HG03457 (cell line): ENCODE measurements at regions not wholly inside any gene's neighbourhood (a gene's known extent, or its start where the extent isn't known, plus 50 kb on each side); places are given as distances from the start of the nearest gene placed in this dataset.

ENCODE experiments used
- ATAC-seq: cut with Tn5 transposase; IDR thresholded peaks from one replicate; pipeline ENCODE4 v1.9.1; 2021; ENCODE audit warnings: moderate number of reproducible peaks; ENCODE audit not compliant: unreplicated experiment

DNA sequence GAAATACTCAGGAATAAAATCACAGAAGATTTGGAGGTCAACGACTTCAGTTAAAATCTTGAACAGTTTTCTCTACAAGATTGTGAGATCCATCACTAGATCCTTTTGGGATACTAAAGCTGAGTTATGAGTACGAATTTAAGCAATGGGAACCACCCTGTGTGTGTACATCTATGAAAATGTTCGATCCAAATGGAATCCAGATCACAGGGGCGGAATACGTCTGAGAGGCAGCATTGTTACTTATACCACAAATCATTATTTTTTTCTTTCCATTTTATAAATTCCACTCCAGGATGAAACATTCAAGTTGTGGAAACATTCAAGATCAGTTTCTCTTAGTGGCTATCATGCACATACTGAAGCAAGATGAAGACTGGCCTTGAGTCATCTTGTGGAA, 239.3 kb upstream of the PAPPA start:
- no peak for ATAC-seq

DNA sequence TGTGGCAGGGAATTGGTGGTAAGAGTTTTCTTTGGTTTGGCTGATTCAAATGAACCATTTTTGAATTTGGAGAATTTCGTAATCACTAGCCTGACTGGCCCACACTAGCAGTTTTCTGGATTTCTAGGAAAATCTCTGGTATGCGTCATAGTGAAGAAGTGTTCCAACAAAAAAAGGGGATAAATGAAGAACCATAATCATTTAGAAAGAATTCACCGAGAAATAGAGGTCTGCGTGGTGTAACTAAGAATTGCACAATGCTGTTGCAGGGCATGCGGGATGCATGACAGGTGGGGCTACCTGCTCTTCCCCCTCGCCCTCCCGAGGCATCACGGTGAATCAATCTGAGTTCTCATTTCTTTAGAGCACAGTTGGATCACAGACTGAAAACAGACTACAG, 232.3 kb upstream of the PAPPA start:
- no peak for ATAC-seq

DNA sequence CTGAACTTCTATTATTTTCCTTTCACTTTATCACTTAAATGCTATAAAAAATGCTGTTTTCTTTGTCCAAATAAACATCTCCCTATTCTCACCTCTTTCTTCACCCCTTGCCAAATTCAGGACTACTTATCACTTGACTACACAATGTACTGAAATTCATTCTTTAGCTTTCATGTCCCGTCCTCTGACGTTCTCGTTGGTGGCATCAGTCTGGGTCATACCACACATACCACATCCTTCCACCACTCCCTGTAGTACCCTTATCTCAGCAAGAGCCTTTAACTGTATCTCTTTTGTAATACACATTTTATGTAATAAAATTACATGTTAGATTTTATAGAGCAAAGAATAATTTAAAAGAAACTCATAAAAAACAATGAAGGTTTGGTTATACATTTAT, 231.1 kb upstream of the PAPPA start:
- no peak for ATAC-seq

DNA sequence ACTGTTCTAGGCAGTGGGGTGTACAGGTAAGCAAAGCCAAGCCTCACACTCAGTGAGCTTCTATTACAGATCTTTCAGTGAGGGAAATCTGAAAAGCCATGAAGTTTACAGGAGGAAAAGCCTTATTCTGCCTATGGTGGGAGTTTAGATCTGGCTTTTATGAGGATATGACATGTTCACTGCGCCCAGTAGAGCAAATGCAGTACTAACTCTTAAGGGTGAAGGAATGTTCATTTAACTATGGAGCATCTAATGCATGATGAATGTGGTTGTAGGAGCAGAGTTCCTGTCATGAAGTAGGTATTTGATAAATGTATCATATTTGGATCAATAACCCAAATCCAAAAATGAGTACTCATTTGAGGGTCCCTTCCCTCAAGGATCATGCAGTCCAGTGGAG, 230.2 kb upstream of the PAPPA start:
- no peak for ATAC-seq

DNA sequence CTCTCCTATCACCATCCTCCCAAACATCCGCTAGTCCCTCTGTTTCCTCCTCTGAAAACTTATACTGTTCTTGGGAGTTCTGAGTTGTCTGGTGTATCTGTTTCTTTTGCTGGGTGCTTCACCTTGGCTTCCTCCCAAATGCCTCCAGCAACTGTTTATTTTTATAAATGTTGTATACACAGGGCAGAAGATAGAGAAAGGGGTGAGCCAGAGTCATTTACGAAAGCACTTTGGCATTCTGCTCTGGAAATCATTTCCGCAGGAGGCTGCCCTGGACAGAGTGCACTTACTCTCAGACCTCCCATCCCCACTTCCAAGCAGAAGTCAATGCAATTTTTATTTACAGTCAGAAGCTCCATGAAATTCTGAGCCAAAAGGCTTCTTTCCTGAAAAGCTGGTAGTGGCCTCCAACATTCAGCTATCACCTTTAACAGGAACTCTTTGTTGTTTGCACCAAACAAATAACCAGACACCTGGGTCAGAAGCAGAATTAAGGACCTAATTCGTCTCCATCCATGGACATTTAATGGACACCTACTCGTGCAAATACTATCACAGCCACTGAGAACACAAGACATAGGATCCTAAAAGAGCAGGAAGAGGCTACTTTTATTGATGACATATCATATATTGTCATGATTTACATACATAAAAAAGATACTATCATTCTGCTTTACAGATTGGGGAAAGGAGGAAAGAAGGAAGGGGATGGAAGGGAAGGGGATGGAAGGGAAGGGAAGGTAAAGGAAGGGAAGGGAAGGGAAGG, 229.5 kb upstream of the PAPPA start:
- ATAC-seq: no peak

DNA sequence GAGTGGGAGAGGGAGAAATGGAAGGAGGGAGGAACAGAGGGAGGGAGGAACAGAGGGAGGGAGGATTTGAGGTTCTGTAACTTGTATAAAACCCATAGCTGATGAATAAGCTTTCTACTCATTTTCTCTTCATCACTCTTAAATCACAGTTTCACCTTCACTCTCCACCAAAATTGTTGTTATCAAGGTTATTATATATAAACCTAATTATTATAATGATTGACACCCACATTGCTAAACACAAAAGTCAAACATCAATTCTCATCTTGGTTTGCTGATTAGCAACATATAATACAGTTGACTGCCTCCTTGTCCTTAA, 229.0 kb upstream of the PAPPA start:
- ATAC-seq: no peak

DNA sequence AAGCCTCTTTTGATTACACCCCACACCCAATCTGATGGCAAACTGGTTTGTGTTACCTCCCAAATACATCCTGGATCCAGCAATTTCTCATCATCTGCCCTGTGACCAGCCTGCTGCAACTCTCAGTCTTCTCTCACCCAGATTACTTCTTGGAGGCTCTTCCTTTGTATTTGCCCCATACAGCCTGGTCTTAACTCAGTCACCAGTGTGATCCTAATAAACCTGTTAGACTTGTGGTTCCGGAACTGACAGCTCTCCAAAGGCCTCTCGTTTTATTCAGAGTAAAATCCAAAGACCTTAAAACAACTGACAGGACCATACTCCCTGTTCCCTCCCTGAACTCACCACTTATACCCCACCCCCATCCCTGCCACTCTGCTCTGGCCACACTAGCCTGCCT, 228.2 kb upstream of the PAPPA start:
- ATAC-seq: no peak

DNA sequence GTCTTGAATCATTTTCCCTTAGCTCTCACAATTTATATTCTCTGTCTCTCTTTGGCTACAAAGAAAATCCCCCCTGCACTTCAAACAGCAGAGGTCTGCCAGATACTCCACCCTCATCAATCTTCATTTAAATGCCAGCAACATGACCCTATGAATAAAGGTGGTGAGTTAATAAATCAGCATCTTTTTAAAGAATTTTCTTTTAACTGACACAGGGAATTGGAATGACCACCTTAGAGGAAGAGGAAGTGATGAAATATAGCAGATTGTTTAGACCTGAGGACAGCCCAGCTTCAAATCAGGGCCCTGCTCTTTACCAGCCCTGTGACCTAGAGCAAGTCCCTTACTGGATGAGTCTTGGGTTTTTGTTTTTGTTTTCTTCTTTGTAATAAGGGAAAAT, 223.1 kb upstream of the PAPPA start:
- no peak for ATAC-seq

DNA sequence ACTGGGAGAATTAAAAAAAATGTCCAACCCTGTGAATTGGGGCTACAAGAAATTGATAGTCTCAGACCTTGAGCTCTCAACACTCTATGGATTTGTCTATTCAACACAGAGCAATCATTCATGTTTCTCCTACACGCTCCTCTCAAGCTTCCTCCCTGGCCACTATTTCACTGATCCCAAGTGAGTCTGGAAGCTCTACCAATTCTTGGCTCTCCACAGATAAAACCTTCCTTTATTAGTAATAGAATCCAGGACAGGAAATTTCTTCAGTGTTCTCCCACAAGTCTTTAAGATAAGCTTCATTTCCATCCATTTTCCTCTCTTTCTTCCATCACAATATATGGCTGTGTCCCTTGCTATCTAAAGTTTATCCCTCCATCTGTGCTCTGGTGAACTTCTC, 215.1 kb upstream of the PAPPA start:
- no peak for ATAC-seq

DNA sequence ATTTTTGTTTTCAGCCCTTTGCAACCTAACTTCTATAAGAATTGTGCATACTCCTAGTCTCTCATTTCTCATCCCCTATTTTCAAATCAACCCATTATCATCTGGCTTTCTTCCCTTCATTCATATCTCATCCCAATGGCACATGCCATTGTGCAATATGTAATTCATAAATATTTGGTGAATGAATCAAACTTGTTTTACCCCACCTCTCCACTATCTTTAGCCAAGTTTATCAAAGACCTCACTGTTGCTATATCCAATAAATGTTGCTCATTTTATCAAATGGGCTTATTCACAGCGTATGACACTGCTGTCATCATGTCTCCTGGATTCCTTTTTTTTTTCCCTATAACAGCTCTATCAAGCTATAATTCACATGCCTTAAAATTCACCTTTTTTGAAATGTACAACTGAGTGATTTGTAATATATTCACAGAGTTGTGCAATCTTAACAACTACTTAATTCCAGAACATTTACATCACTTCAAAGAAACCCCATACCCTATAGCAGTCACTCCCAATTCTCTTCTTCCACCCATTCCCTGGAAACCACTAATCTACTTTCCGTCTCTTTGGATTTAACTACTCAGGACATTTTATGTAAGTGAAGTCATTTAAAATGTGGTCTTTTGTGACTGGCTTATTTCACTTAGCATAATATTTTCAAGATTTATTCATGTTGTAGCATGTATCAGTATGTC, 214.4 kb upstream of the PAPPA start:
- ATAC-seq: no peak

DNA sequence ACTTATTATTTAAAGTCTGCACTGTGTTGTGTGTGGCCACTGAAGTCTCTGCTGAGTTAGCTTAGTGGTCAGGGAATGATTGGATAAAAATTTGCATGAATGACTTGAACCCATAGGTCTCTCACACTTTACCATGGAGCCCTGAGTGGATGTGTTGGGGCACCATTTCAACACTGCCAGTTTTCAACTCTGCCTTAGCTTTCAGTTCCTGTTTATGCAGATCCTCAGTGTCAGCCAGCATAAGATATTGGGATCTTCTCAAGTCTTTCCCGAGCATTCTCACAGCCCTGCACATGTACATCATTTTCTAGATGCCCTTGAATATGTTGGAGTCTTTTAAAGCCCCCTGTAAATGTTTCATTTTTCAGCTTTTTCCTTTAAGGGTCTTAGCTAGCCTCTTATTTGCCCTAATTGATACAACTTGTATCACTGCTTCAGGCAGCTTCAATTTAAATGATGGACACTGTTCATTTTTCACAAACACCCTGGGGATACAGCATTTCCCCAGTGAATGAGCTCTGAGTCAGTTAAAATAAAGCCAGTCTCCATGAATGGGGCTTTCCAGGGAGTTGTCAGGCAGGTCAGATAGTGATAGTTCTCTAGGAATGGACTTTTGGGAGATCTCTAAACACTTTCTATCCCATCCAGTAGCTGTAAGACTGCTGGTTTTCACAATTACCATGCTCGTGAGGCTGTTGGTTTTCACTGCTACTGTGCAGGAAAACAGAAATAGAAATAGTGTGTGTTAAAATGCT, 211.9 kb upstream of the PAPPA start:
- no peak for ATAC-seq

DNA sequence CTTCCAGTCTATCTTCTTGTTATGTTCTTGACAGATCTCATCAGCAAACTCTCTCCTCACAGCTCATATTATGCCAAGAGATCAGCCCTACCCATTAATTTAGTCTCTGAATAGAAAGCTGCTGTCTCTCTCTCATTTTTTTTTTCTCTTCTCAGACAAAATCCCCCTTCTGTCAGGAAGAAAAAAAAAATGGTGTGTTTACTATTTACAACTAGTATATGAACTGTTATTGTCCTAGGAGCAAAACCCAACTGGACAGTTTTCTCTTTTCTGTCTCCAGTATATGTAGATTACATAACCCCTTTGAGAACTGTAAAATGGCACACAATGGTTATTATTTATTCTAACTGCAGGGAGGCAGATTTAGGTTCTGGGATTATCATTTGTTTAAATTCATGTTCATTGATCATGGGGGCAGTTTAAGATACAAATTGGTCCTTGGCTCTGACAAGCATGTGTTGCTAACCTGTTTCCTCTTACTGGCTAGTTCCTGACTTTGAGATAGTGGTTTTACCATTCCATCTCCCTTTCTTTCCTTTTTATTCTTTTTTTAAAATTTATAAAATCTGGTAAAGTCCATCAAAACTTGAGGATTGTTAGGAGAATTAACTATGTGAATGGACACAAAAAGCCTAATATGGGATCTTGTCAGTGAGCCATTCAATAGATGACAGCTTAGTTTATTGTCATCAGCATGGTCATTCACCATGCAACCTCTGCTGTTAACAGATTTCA, 210.0 kb upstream of the PAPPA start:
- no peak for ATAC-seq

DNA sequence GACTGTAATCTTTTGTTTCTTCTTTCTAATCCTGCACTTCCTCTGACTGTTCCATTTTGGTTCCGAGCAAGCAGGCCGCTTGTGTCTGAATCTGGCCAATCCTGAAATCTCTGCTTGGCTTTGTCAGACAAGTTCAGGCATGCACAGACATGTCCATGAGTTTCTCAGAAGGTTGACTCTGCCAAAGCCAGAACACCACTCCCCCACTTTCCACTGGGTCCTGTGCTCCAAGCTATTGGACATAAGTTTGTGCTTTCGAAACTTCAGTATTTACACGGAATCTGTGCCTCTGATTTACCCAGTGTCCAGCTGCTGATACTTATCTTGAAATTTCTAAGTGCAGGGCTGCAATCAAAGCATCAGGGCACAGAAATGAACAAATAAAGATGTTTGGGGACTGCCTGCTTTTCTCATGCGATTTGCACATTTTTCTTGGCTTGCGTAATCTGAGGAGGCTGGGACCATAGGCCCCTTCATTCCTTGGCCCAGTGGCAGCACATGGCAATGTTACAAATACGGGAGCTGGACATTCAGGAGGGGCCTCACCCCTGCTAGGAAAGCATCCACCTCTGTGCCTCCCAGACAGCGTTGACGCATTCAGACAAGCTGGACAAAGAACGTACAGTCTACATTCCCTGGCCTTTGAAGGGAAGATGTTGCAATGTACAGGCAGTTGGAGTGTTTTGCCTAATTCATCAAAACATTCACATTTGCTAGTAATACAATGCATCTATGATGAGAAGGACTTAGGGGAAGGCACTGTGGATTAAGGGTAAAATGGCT, 209.2 kb upstream of the PAPPA start:
- ATAC-seq: no peak

DNA sequence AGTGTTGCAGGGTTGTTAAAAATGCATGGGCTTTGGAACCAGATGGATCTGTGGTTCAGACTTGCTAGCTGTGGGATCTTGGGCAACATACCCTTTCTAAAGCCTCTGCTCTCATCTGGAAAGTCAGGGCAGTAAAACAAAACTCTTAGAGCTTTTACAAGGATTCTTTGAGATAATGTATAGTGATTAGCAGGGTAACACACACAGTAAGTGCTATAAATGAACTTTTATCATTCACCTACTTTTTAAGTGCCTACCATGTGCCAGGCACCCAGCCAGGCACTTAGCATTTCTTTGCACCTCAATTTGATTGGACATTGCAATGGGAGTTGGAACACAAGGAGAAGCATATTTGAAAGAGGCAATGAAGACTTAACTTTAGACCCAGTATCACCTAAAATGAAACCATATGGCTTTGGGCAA, 208.6 kb upstream of the PAPPA start:
- ATAC-seq: no peak

DNA sequence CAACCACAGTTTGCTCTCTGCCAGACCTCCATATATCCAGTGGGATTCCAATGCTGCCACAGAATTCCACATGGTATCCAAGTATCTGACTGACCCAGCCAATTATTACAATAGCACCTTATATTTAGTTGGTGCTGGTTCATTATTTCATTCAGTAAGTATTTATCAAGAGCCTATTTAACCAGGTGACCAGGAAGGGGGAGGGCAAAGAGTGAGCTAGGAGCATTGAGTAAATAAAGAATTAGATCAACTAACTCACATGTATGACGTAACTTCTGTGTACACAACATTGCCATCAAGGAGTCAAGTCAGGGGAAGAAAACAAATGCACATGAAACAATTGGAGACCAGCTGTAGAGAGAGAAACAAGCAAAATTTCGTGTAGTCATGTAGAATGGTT, 207.1 kb upstream of the PAPPA start:
- no peak for ATAC-seq

DNA sequence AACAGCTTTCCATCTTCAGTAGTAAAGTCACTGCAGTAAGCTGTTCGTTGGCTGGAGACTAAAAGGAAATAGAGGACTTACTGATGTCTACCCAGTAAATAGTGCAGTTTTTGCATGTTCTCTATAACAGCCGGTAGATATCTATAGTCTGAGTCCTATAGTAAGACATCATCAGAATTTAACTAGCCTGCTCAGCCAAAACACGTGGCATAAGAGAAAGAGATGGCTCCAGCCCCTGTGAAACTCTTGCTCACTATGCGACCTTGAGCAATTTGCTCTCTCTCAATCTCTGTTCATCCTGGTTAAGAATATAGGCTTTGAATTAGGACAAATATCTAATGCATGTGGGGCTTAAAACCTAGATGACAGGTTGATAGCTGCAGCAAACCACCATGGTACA, 201.6 kb upstream of the PAPPA start:
- no peak for ATAC-seq

DNA sequence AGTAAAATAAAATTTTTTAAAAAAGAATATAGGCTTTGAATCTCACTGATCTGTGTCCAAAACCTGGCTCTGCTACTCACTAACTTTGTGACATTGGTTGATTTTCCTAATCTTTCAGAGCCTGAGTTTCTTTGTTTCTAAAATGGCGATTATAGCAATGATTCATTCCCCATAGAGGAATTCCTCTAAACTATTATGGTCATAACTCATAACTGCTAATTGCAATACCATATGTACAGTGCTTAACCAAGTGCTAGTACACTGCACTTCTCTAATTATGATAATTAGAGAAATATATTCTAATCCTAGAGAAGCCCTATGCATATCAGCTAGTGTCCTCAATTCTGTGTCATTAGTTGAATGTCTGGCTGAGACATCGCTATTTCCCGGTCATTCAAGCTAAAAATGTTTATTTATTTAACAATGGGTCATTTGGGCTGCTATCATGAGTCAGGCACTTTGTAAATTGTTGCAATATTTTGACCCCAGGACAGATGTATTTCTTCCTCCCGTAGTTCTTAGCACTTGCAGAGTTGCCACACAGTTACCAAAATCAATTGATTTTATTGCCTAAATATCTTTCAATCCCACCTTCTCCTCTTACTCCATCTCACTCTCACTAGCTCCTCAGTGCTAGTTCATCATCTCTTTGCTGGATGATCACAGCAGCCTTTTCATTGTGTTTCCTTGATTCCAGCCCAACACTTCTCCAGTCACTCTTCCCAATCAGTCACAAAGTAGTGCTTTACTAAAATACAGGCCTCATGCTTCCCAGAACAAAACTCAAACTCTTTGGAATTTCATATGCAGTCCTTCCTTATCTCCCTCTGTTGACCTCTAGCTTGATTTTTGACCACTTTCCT, 200.9 kb upstream of the PAPPA start:
- no peak for ATAC-seq

DNA sequence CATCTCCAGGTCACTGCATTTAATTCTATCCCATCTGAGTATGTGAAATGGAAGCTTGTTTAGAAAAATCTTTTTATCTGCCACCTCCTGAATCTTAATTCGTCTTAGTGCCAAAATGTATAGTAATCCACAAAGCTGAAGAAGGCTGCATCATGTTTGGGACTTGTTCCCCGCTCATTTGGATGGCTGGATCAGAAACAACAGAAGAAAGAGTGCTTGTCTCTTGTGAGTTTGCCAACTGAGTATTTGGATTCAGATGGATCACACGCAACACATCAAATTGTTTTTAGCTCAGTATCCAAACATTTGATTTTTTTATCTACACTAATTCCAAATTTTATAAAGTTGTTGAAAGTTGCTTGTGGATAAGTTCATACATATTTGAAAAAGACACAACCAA, 197.2 kb upstream of the PAPPA start:
- ATAC-seq: no peak

DNA sequence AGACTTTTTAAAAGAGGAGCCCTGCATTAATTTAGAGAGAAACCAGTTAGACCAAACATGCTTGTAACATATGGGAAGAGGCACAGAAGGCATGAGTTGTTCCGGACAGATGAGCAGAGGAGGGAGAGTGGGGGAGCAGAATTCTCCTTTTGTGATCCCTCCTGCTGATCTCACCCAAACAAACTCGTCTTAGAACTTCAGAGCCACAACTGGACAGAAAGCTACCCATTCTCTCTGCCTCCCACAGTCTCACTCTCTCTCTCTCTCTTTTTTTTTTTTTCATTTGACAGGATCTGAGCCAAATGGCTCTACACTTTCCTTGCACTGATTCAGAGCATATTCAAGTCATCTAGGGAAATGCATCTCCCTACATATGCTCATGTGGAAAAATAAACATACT, 196.0 kb upstream of the PAPPA start:
- ATAC-seq: no peak
